ENCODE measurements at regions not wholly inside any gene's neighbourhood (a gene's known extent, or its start where the extent isn't known, plus 50 kb on each side); places are given as distances from the start of the nearest gene placed in this dataset.

DNA sequence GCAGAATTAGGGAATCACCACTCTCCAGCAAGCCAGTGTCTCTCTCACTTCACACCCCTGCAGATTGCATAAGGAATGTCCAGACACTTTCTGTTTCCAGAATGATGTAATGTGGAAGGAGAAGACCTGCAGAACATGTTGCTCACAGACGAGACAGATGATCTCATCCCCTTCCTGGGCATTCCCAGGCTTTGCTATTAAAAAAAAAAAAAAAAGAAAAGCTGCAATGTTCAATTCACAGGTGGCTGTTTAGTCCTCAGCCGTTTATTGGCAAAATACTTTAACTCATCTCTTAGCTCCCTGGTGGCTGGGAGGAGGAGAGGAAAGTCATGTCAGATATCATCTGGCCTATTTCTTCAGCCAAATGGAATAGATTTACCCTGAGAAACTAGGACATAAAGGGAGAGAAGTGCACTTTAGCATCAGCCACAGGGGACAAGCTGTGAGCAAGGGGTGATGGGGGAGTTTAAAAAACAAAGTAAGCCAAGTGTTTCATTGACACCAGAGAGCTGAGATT is 95.9 kb upstream of the TNC start:
- H3K27ac ChIP-seq: no peak overlapping the region
- peaks cover 0 to 12% (median 0%) of the 10 kb centered on the region in 9 donors for H3K27me3 ChIP-seq
- H3K36me3 ChIP-seq: no peaks in the 10 kb centered on the region
- no peaks in the 10 kb centered on the region for H3K9me3 ChIP-seq
- intact Hi-C loops (cut with DNase I): no loop called here
- DNase-seq: peak in 3 of 5 donors; percentile 10 to 44 (median 26)
- H3K4me3 ChIP-seq: no peak overlapping the region
- H3K4me1 ChIP-seq: peaks cover 0 to 20% (median 0%) of the 10 kb centered on the region in 12 donors
- 5 to 20% (median 11%) methylated on average over 2 of the region's 2 CpGs for whole genome bisulfite sequencing, 4 donors
- ATAC-seq: peak; percentile 67 to 91 (median 85)
- TF ChIP-seq POLR2A (IDR thresholded peaks at IDR 0.05) (no peak), CTCF (IDR thresholded peaks at IDR 0.05) (no peak)

- Histone ChIP-seq H3K4me3 (no peak overlapping the region), H3K36me3 (no peaks in the 10 kb centered on the region), H3K4me1 (peaks cover 0 to 15% (median 0%) of the 10 kb centered on the region in 12 donors), H3K27me3 (peaks cover 0 to 12% (median 0%) of the 10 kb centered on the region in 9 donors), H3K9me3 (no peaks in the 10 kb centered on the region), H3K27ac (no peak overlapping the region)
- 78 to 93% (median 84%) methylated on average over 6 of the region's 6 CpGs for WGBS, 4 donors
- ATAC-seq: no peak
- TF ChIP-seq CTCF (IDR thresholded peaks at IDR 0.05) (no peak), POLR2A (IDR thresholded peaks at IDR 0.05) (no peak)
- DNase-seq: no peak
- intact Hi-C loops (cut with DNase I): no loop called here
Measured at GRCh38 chr9:115216873-115217272, 98.9 kb upstream of the TNC start.

- peaks cover 0 to 11% (median 0%) of the 10 kb centered on the region in 9 donors for H3K27me3 ChIP-seq
- H3K4me3 ChIP-seq: no peak overlapping the region
- H3K36me3 ChIP-seq: no peaks in the 10 kb centered on the region
- no peaks in the 10 kb centered on the region for H3K9me3 ChIP-seq
- intact Hi-C loops (cut with DNase I): no loop called here
- 83 to 93% (median 86%) methylated on average over 7 to 8 of the region's 8 CpGs for WGBS, 4 donors
- no peak for DNase-seq
- ATAC-seq: no peak
- no peaks in the 10 kb centered on the region for H3K4me1 ChIP-seq
- H3K27ac ChIP-seq: no peak overlapping the region
- TF ChIP-seq CTCF (IDR thresholded peaks at IDR 0.05) (no peak), POLR2A (IDR thresholded peaks at IDR 0.05) (no peak)
Measured at GRCh38 chr9:115220319-115221005, 102.5 kb upstream of the TNC start.

DNA sequence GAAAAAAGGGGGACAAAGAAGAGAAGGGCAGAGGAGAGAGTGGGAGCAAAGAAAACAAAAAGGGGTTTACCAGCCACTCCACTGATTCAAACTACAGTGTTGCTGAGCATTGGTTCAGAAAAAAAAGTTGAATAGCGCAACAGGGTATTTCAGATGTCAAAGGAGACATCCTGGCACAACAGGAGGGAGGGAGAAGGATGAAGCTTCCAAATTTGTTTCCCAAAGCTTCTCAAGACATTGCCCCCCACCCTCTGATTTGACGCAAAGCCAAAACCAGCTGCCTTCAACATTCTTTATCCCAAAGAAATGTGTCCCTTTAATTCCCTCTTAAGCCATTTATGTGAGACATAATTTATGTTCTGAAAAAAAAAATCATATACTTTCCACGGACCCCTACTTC is 105.5 kb upstream of the TNC start:
- intact Hi-C loops (cut with DNase I): no loop called here

More for the DNA sequence above, 105.5 kb upstream of the TNC start:
- H3K27ac ChIP-seq: no peak overlapping the region
- WGBS, 4 donors: 38 to 78% (median 64%) methylated on average over 3 of the region's 3 CpGs
- H3K36me3 ChIP-seq: no peaks in the 10 kb centered on the region
- no peaks in the 10 kb centered on the region for H3K4me1 ChIP-seq
- TF ChIP-seq POLR2A (IDR thresholded peaks at IDR 0.05) (no peak), CTCF (IDR thresholded peaks at IDR 0.05) (no peak)
- H3K9me3 ChIP-seq: no peaks in the 10 kb centered on the region
- ATAC-seq (no peak), DNase-seq (no peak)
- no peaks in the 10 kb centered on the region for H3K27me3 ChIP-seq
- no peak overlapping the region for H3K4me3 ChIP-seq
